HCT116 (cell line): ENCODE measurements at regions not wholly inside any gene's neighbourhood (a gene's known extent, or its start where the extent isn't known, plus 50 kb on each side); places are given as distances from the start of the nearest gene placed in this dataset.

ENCODE experiments used
- ATAC-seq: fragments of 200-7000 bp; cut with Tn5 transposase; 2 replicates; pipeline ENCODE4 v1.9.1; 2020; ENCODE audit warnings: mild to moderate bottlenecking, moderate library complexity
- BruUV-seq: library from RNA; stranded (reverse); fragments of 400-500 nt; replicated peaks from 2 replicates; lab custom pipeline; 2021; lab: Mats Ljungman, UMichigan
- CTCF ChIA-PET: fragments of 300-600 bp; sonication (Branson Sonifier 250); formaldehyde crosslinking; loops from one replicate; lab custom pipeline; 2021; ENCODE audit warnings: antibody characterized with exemption; lab: Charles Lee
- POLR2A ChIA-PET: fragments of 300-600, 350-600 bp; sonication (Branson Sonifier 250); formaldehyde crosslinking; loops from one replicate; lab custom pipeline; 2021; ENCODE audit warnings: antibody characterized with exemption; lab: Charles Lee
- RAD21 ChIA-PET, 2 experiments: fragments of 300-600 bp; sonication (Branson Sonifier 250); formaldehyde crosslinking; loops; one replicate each; lab custom pipeline; 2023; ENCODE audit warnings: low total read pairs in 2 of 2; ENCODE audit not compliant: uncharacterized antibody in 2 of 2, unreplicated experiment in 2 of 2, low non-redundant PET in 1 of 2; lab: Charles Lee
- DNase-seq: peaks from one replicate; pipeline ENCODE4 v3.0.0-alpha.2; 2010; ENCODE audit warnings: low read depth, low spot score
- H2AFZ ChIP-seq: fragments of 200-600 bp; shearing (Covaris generic), sonication (generic); 2 replicates; pipeline ENCODE4 v1.6.1; 2017; ENCODE audit warnings: low read depth, mixed run types, mixed read lengths, antibody characterized with exemption, low read length; ENCODE audit not compliant: poor library complexity, severe bottlenecking
- H3K27ac ChIP-seq: 2 replicates; pipeline ENCODE4 v1.5.1; 2012; ENCODE audit warnings: low read depth, low read length
- H3K27me3 ChIP-seq: fragments of 200-600 bp; sonication (generic); 2 replicates; pipeline ENCODE4 v1.6.1; 2016; ENCODE audit warnings: mixed run types, low read length, mixed read lengths; ENCODE audit not compliant: insufficient read depth
- H3K36me3 ChIP-seq, 2 experiments: fragments of 200-500 bp in 1 of 2; fragments of 200-600 bp in 1 of 2; sonication (Bioruptor generic) in 1 of 2; sonication (generic) in 1 of 2; 2 replicates each; pipeline versions ENCODE4 v1.5.1 to v1.6.1; 2014 to 2016; ENCODE audit warnings: low read length in 2 of 2, inconsistent platforms in 1 of 2, mixed read lengths in 1 of 2, mixed run types in 1 of 2; ENCODE audit not compliant: insufficient read depth in 2 of 2, control insufficient read depth in 1 of 2
- H3K4me1 ChIP-seq, 2 experiments: fragments of 200-600 bp in 1 of 2; sonication (generic) in 1 of 2; 2 replicates each; pipeline versions ENCODE4 v1.5.1 to v1.6.1; 2012 to 2017; ENCODE audit warnings: low read length in 2 of 2, inconsistent platforms in 1 of 2, mild to moderate bottlenecking in 1 of 2, mixed read lengths in 1 of 2, mixed run types in 1 of 2, moderate library complexity in 1 of 2; ENCODE audit not compliant: insufficient read depth in 2 of 2, control insufficient read depth in 1 of 2
- H3K4me2 ChIP-seq: fragments of 200-600 bp; sonication (generic); 2 replicates; pipeline ENCODE4 v1.6.1; 2017; ENCODE audit warnings: mixed run types, low read length, mixed read lengths
- H3K4me3 ChIP-seq, 2 experiments: fragments of 200-600 bp in 1 of 2; sonication (generic) in 1 of 2; replicated peaks in 1 of 2; 2 replicates each; pipeline ENCODE4 v1.5.1; 2011 to 2016; ENCODE audit warnings: low read length in 2 of 2, control low read depth in 1 of 2, low read depth in 1 of 2, mild to moderate bottlenecking in 1 of 2, mixed read lengths in 1 of 2, mixed run types in 1 of 2
- H3K79me2 ChIP-seq: fragments of 200-600 bp; sonication (generic); 2 replicates; pipeline ENCODE4 v1.6.1; 2017; ENCODE audit warnings: mild to moderate bottlenecking, mixed run types, low read length, moderate library complexity, mixed read lengths; ENCODE audit not compliant: insufficient read depth
- H3K9ac ChIP-seq: fragments of 200-600 bp; sonication (generic); 2 replicates; pipeline ENCODE4 v1.6.1; 2016; ENCODE audit warnings: low read length, mixed read lengths
- H3K9me2 ChIP-seq: fragments of 200-600 bp; sonication (generic), shearing (Covaris generic); 2 replicates; pipeline ENCODE4 v1.6.1; 2017; ENCODE audit warnings: mixed run types, mild to moderate bottlenecking, moderate library complexity; ENCODE audit not compliant: insufficient read depth
- H3K9me3 ChIP-seq, 2 experiments: fragments of 200-500 bp in 1 of 2; fragments of 200-600 bp in 1 of 2; sonication (Bioruptor generic) in 1 of 2; sonication (generic) in 1 of 2; 2 replicates each; pipeline ENCODE4 v1.6.1; 2014 to 2017; ENCODE audit warnings: low read length in 2 of 2, mixed read lengths in 2 of 2, inconsistent platforms in 1 of 2, low read depth in 1 of 2, mild to moderate bottlenecking in 1 of 2, mixed run types in 1 of 2, moderate library complexity in 1 of 2; ENCODE audit not compliant: control insufficient read depth in 1 of 2, insufficient read depth in 1 of 2
- H4K20me1 ChIP-seq: fragments of 200-600 bp; sonication (generic), shearing (Covaris generic); 2 replicates; pipeline ENCODE4 v1.6.1; 2017; ENCODE audit warnings: mixed run types, mild to moderate bottlenecking, moderate library complexity; ENCODE audit not compliant: insufficient read depth
- CBX3 ChIP-seq: IDR thresholded peaks from 2 replicates; pipeline ENCODE4 v1.6.1; 2012; ENCODE audit warnings: low read depth
- CEBPB ChIP-seq: IDR thresholded peaks from 2 replicates; pipeline ENCODE4 v1.6.1; 2012; ENCODE audit warnings: low read depth
- EGR1 ChIP-seq: IDR thresholded peaks from 2 replicates; pipeline ENCODE4 v1.6.1; 2012; ENCODE audit warnings: low read depth
- ELF1 ChIP-seq: IDR thresholded peaks from 2 replicates; pipeline ENCODE4 v1.6.1; 2012; ENCODE audit warnings: low read depth, borderline replicate concordance
- EZH2 ChIP-seq: fragments of 200-600 bp; sonication (generic); IDR thresholded peaks from 2 replicates; pipeline ENCODE4 v1.6.1; 2017; ENCODE audit warnings: antibody characterized with exemption, mixed run types
- FOSL1 ChIP-seq: IDR thresholded peaks from 2 replicates; pipeline ENCODE4 v1.6.1; 2012; ENCODE audit warnings: low read depth
- JUND ChIP-seq: IDR thresholded peaks from 2 replicates; pipeline ENCODE4 v1.6.1; 2012
- POLR2A ChIP-seq: IDR thresholded peaks from 2 replicates; pipeline ENCODE4 v1.7.0; 2011; ENCODE audit warnings: borderline replicate concordance; ENCODE audit not compliant: insufficient read depth, insufficient read length; ENCODE audit errors: extremely low read depth
- POLR2AphosphoS5 ChIP-seq: IDR thresholded peaks from 2 replicates; pipeline ENCODE4 v1.6.1; 2011; ENCODE audit warnings: mild to moderate bottlenecking, low read depth, low read length, moderate library complexity
- RAD21 ChIP-seq: IDR thresholded peaks from 2 replicates; pipeline ENCODE4 v1.6.1; 2012; ENCODE audit warnings: low read depth, mild to moderate bottlenecking
- SIN3A ChIP-seq: IDR thresholded peaks from 2 replicates; pipeline ENCODE4 v1.6.1; 2012; ENCODE audit warnings: low read depth
- SP1 ChIP-seq: IDR thresholded peaks from 2 replicates; pipeline ENCODE4 v1.6.1; 2012; ENCODE audit warnings: low read depth
- SRF ChIP-seq: IDR thresholded peaks from 2 replicates; pipeline ENCODE4 v1.6.1; 2012; ENCODE audit warnings: low read depth
- TCF7L2 ChIP-seq: IDR thresholded peaks from 2 replicates; pipeline ENCODE4 v1.7.0; 2011; ENCODE audit warnings: borderline replicate concordance, inconsistent platforms; ENCODE audit not compliant: insufficient read depth, insufficient read length; ENCODE audit errors: extremely low read depth
- YY1 ChIP-seq: IDR thresholded peaks from 2 replicates; pipeline ENCODE4 v1.6.1; 2011; ENCODE audit warnings: low read length, low read depth, moderate library complexity, mild to moderate bottlenecking; ENCODE audit not compliant: insufficient replicate concordance; ENCODE audit errors: extremely low read depth
- ZFX ChIP-seq: fragments of 450-650 bp; IDR thresholded peaks from 2 replicates; pipeline ENCODE4 v1.6.1; 2017
- ZNF274 ChIP-seq: fragments of 200-500 bp; sonication (Bioruptor generic); IDR thresholded peaks from 2 replicates; pipeline ENCODE4 v1.6.1; 2014; ENCODE audit warnings: mild to moderate bottlenecking, low read depth, low read length, inconsistent platforms
- intact Hi-C: fragments of 100-400 bp; cut with micrococcal nuclease; formaldehyde crosslinking; loops from 2 replicates; pipeline ENCODE4 v1.10.0; 2022
- TF ChIP-seq, protein P1 (sequence below): IDR thresholded peaks from 2 replicates; pipeline ENCODE4 v1.6.1; 2012; ENCODE audit warnings: low read depth
- TF ChIP-seq, protein P2 (sequence below): IDR thresholded peaks from 2 replicates; pipeline ENCODE4 v1.6.1; 2012
- TF ChIP-seq, protein P3 (sequence below): IDR thresholded peaks from 2 replicates; pipeline ENCODE4 v1.6.1; 2011; ENCODE audit warnings: mild to moderate bottlenecking, low read length, moderate library complexity; ENCODE audit not compliant: insufficient replicate concordance; ENCODE audit errors: extremely low read depth

DNA sequence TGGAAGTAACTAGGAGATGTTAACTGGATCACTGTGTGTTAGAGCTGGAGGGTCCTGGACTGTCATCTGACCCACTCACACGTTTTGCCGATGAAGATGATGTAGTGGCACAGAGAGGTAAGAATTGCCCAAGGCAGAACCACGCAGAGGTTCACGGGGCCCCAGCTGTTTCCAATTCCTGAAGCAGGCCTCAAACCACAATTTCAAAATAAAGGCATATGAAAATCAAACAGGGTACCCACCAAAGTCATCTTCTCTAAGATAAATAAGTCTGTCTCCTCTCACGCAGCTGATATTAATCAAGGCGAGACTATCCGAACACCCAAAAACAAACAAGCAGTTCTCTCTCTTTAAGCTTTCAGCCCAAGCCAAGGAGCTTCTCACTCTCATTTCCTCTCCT lies 113.3 kb upstream of the JCAD start:
- Histone ChIP-seq H3K4me1 (no peaks in the 10 kb centered on the region), H3K9me2 (no peaks in the 10 kb centered on the region), H3K9ac (no peak overlapping the region), H3K4me2 (no peak overlapping the region), H4K20me1 (no peaks in the 10 kb centered on the region), H3K27me3 (no peaks in the 10 kb centered on the region), H3K27ac (no peak overlapping the region), H2AFZ (no peak overlapping the region), H3K4me3 (no peak overlapping the region), H3K79me2 (no peaks in the 10 kb centered on the region), H3K9me3 (no peaks in the 10 kb centered on the region), H3K36me3 (no peaks in the 10 kb centered on the region)
- intact Hi-C loops: no loop called here
- RAD21 ChIA-PET: no interaction called here
- ATAC-seq: no peak
- CTCF ChIA-PET: no interaction called here
- DNase-seq: no peak
- POLR2A ChIA-PET: no interaction called here
- TF ChIP-seq JUND: no peak
- TF ChIP-seq ZFX: no peak
- TF ChIP-seq ELF1: no peak
- no peak for TF ChIP-seq CBX3
- TF ChIP-seq, protein P1, sequence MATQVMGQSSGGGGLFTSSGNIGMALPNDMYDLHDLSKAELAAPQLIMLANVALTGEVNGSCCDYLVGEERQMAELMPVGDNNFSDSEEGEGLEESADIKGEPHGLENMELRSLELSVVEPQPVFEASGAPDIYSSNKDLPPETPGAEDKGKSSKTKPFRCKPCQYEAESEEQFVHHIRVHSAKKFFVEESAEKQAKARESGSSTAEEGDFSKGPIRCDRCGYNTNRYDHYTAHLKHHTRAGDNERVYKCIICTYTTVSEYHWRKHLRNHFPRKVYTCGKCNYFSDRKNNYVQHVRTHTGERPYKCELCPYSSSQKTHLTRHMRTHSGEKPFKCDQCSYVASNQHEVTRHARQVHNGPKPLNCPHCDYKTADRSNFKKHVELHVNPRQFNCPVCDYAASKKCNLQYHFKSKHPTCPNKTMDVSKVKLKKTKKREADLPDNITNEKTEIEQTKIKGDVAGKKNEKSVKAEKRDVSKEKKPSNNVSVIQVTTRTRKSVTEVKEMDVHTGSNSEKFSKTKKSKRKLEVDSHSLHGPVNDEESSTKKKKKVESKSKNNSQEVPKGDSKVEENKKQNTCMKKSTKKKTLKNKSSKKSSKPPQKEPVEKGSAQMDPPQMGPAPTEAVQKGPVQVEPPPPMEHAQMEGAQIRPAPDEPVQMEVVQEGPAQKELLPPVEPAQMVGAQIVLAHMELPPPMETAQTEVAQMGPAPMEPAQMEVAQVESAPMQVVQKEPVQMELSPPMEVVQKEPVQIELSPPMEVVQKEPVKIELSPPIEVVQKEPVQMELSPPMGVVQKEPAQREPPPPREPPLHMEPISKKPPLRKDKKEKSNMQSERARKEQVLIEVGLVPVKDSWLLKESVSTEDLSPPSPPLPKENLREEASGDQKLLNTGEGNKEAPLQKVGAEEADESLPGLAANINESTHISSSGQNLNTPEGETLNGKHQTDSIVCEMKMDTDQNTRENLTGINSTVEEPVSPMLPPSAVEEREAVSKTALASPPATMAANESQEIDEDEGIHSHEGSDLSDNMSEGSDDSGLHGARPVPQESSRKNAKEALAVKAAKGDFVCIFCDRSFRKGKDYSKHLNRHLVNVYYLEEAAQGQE: no peak
- no peak for TF ChIP-seq RAD21
- TF ChIP-seq YY1: no peak
- no peak for TF ChIP-seq SP1
- no peak for TF ChIP-seq SRF
- TF ChIP-seq POLR2A: no peak
- TF ChIP-seq CEBPB: no peak
- TF ChIP-seq, protein P2, sequence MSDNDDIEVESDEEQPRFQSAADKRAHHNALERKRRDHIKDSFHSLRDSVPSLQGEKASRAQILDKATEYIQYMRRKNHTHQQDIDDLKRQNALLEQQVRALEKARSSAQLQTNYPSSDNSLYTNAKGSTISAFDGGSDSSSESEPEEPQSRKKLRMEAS: no peak
- TF ChIP-seq ZNF274: no peak
- TF ChIP-seq SIN3A: no peak
- TF ChIP-seq, protein P3, sequence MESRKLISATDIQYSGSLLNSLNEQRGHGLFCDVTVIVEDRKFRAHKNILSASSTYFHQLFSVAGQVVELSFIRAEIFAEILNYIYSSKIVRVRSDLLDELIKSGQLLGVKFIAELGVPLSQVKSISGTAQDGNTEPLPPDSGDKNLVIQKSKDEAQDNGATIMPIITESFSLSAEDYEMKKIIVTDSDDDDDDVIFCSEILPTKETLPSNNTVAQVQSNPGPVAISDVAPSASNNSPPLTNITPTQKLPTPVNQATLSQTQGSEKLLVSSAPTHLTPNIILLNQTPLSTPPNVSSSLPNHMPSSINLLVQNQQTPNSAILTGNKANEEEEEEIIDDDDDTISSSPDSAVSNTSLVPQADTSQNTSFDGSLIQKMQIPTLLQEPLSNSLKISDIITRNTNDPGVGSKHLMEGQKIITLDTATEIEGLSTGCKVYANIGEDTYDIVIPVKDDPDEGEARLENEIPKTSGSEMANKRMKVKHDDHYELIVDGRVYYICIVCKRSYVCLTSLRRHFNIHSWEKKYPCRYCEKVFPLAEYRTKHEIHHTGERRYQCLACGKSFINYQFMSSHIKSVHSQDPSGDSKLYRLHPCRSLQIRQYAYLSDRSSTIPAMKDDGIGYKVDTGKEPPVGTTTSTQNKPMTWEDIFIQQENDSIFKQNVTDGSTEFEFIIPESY: no peak
- TF ChIP-seq FOSL1: no peak
- no peak for TF ChIP-seq TCF7L2
- no peak for TF ChIP-seq EZH2
- TF ChIP-seq EGR1: no peak
- no peak for TF ChIP-seq POLR2AphosphoS5
- no TSS peak for BruUV-seq
